AG08396 (cell line): ENCODE measurements at regions not wholly inside any gene's neighbourhood (a gene's known extent, or its start where the extent isn't known, plus 50 kb on each side); places are given as distances from the start of the nearest gene placed in this dataset.
"Not testable (repeated sequence)": the region's sequence is repeated elsewhere in the genome, so short reads cannot be mapped to it uniquely, and the experiment has no call there.

Source experiments
- DNase-seq: peaks from one replicate; pipeline ENCODE4 v3.0.0; 2012; ENCODE audit warnings: low spot score, mixed read lengths

GRCh38 chr6:141780296-141780695 is 352.4 kb upstream of the GJE1 start:
- no peak for DNase-seq

GRCh38 chr6:141764388-141764787 is 368.3 kb upstream of the GJE1 start:
- DNase-seq: no peak

- DNase-seq: no peak
Measured at GRCh38 chr6:141758430-141758829, 374.3 kb upstream of the GJE1 start.

GRCh38 chr6:141753180-141753579 is 379.5 kb upstream of the GJE1 start:
- no peak for DNase-seq

- DNase-seq: no peak
Measured at GRCh38 chr6:141752677-141753076, 380.0 kb upstream of the GJE1 start.

GRCh38 chr6:141746324-141746723 is 386.4 kb upstream of the GJE1 start:
- DNase-seq: not testable (repeated sequence)

- no peak for DNase-seq
Measured at GRCh38 chr6:141744971-141745370, 387.8 kb upstream of the GJE1 start.

GRCh38 chr6:141744194-141744925 is 388.4 kb upstream of the GJE1 start:
- DNase-seq: no peak

GRCh38 chr6:141736104-141736503 is 396.6 kb upstream of the GJE1 start:
- no peak for DNase-seq

GRCh38 chr6:141735126-141735525 is 397.6 kb upstream of the GJE1 start:
- no peak for DNase-seq

- DNase-seq: no peak
Measured at GRCh38 chr6:141734071-141734840, 398.5 kb upstream of the GJE1 start.

GRCh38 chr6:141729146-141729545 is 403.6 kb upstream of the GJE1 start:
- DNase-seq: no peak

GRCh38 chr6:141728330-141728729 is 404.4 kb upstream of the GJE1 start:
- DNase-seq: no peak

GRCh38 chr6:141726248-141726647 is 406.5 kb upstream of the GJE1 start:
- no peak for DNase-seq

GRCh38 chr6:141724731-141725130 is 408.0 kb upstream of the GJE1 start:
- no peak for DNase-seq

- no peak for DNase-seq
Measured at GRCh38 chr6:141719476-141719875, 413.2 kb upstream of the GJE1 start.

- DNase-seq: no peak
Measured at GRCh38 chr6:141705431-141705830, 427.3 kb upstream of the GJE1 start.

- no peak for DNase-seq
Measured at GRCh38 chr6:141704151-141704550, 428.6 kb upstream of the GJE1 start.

- no peak for DNase-seq
Measured at GRCh38 chr6:141701732-141702131, 431.0 kb upstream of the GJE1 start.

- no peak for DNase-seq
Measured at GRCh38 chr6:141700819-141701218, 431.9 kb upstream of the GJE1 start.

GRCh38 chr6:141688916-141689315 is 443.8 kb upstream of the GJE1 start:
- DNase-seq: no peak

- DNase-seq: no peak
Measured at GRCh38 chr6:141685416-141685815, 447.3 kb upstream of the GJE1 start.

GRCh38 chr6:141682391-141682790 is 450.3 kb upstream of the GJE1 start:
- DNase-seq: no peak
